ENCODE measurements at regions not wholly inside any gene's neighbourhood (a gene's known extent, or its start where the extent isn't known, plus 50 kb on each side); places are given as distances from the start of the nearest gene placed in this dataset.

DNA sequence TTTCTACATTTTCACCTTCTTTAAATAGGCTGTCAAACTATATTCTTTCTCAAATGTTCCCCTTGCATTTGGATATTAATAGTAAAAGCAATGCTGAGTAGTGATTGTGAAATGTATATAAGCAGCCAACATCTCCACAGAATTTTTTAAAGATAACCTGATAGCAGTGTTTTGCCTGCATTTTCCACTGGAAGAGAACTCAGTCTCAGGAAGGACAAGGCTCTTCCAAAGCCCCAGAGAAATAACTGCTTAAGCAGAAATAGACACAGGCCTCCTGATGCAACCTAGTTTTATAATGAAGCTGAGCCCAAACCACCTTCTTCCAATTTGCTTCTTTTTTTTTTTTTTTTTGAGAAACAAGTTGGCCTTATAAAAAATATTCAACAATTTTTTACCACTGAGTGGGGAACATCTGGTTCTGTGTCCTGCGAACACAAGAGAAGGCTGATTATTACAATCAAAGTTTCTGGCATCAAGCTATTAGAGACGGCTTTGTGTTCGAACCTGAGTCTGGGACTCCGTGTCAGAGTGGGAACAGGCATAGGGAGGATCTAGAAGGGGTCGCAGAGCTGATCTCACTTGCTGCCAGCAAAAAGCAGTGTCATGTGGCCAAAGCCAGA lies 332.5 kb upstream of the TBL1XR1 start:
- no peak for DNase-seq (ENCODE audit: low read depth, low spot score)
- H3K4me3 ChIP-seq (ENCODE audit: low read length) = no peak overlapping the region

DNA sequence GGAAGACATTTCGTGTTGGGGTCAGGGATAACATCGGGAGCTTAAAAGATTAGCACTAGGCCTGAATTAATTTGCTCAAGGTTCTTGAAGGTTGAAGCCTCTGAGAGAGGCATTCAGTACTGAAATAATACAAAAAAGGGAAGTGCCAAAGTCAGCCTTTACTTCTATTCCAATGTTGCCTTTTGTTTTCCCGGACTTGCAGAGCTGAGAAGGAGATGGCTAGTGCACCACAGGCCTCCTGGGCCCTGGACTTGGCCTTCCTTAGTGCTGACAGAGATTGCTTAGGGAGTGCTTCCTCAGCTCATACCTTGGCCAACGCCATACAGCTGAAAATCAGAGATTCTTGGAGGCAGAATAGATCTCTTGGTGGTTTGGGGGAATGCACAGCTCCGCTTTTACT lies 333.6 kb upstream of the TBL1XR1 start:
- DNase-seq (ENCODE audit: low read depth, low spot score) = no peak
- H3K4me3 ChIP-seq (ENCODE audit: low read length) = no peak overlapping the region

DNA sequence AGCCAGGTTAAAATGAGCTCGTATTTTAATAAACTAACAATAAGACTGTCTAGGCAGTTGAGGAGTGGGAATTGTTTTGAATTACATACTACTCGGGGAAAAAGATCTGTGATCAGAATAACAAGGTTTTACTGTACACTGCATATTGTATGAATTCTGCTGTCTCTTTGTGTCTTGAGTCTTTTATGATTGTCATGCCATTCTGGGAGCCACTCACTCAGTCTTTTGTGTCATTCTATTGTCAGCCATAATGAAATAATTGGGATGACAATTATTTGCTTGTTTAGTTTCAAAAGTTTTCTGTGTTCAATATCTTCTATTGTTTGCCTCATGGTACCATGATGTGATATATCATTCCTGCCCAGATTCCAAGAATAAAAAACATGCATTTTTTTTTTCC lies 339.6 kb upstream of the TBL1XR1 start:
- H3K4me3 ChIP-seq (ENCODE audit: low read length) = no peak overlapping the region
- DNase-seq (ENCODE audit: low read depth, low spot score) = no peak

DNA sequence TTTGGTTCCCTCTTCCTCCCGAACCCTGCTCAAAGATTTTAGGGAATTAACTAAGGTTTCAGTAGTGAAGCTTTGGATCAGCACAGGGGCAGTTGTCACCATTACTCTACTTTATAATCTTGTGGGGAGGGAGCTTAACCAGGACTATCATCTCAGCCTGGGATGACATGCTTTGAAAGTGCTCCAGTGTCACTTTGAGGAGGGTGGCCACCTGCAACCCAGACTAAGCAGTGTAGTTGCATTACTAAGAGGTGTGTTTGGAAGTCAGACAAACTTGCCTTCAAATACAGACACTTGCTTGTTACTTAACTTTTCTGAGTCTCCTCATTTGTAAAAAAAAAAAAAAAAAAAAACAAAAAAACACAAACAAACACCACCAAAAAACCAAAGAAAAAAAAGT lies 340.3 kb upstream of the TBL1XR1 start:
- H3K4me3 ChIP-seq (ENCODE audit: low read length) = no peak overlapping the region
- no peak for DNase-seq (ENCODE audit: low read depth, low spot score)

DNA sequence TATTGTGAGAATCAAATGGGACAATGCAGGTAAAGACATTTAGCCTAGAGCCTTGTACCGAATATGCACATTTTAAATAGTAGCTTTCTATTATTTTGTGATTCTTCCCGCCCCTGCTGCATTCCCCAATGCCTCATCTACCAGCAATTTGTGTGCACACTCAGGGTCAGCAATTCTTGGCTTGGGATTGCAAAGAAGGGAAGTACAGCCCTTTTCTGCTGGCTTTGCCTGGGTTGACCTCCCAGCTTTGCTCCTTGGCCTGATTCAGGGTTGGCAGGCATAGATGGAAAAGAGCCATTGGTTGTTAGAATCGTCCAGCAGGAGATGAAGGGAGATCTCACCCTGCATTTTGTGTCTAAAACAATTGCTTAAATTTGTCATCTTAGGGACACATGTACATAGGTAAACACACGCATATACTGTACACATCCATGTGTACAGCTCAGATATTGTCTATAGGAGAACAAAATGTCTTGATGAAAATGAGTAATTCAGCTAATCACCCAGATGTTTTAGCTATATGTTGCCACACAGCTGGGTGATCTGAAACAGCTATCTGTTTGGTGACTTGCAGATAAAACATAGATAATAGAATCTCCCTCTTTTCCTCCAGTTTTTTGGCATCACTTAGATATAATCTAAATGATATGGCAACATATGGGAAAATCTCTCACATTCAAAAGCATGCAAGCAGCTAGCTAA lies 340.9 kb upstream of the TBL1XR1 start:
- H3K4me3 ChIP-seq (ENCODE audit: low read length) = no peak overlapping the region

DNA sequence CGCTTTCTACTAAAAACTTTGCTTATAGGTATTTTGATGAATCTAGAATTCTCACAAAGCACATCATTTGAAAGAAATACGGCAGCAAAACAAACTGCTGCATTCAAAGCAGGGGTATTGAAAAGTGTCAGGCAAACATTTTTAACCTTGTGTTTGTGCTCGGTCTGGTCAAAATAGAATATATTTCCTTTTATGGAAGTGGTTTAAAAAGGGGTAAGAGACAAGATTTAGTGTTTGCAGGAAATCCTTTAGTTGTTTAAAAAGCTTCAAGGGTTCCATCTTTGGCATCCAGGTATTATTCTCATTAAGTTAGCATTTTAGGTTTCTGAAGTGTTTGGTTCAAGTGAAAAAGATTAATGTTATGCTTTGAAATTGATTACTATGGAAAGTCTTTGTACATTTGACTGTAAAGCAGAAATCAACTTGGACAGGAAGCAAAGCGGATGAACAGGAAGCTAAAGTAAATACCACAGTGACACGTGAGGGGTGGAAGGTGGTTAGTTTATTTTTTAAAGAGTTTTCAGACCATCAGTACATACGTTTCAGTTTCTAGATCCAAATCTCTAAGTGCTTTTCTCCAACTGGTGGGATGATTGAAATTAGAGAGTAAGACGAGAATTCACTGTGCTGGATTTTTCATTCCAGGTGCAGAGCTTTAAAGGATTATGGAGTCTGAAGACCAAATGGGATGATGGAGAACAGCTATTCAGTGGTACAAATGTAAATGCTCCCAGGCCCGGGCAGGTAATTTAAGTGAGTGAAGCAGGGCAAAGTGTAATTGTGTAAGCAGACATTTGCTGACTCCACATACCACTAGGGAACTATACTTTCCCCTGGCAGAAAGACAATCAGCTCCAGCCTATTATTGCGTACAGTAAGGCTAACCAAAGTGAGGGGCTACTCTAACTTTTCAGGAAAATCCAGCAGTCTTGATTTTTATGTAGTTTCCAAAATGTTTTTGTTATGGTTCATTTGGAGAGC lies 341.8 kb upstream of the TBL1XR1 start:
- peak; percentile 57 for DNase-seq (ENCODE audit: low read depth, low spot score)
- H3K4me3 ChIP-seq (ENCODE audit: low read length) = no peak overlapping the region

More for the DNA sequence above, 340.9 kb upstream of the TBL1XR1 start:
- DNase-seq (ENCODE audit: low read depth, low spot score) = no peak

DNA sequence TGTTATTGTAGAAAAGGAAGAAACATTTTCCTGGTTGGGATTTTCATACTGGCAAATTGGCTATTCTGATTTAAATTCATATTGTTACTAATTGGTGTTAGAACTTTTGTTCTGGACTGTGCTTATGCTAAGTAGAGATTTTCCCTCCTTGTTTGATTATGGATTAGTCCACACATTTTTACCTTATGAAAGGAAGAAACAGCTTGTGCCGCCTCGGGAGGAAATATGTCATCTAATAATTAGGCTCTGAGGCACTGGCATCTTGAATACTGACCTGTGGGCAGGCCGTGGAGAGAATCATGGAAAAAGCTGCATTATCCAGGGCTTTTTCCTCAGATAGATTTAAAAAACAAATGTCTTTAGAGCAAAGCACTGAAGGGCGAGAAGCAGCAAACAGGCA lies 344.3 kb upstream of the TBL1XR1 start:
- H3K4me3 ChIP-seq (ENCODE audit: low read length) = no peak overlapping the region
- no peak for DNase-seq (ENCODE audit: low read depth, low spot score)

DNA sequence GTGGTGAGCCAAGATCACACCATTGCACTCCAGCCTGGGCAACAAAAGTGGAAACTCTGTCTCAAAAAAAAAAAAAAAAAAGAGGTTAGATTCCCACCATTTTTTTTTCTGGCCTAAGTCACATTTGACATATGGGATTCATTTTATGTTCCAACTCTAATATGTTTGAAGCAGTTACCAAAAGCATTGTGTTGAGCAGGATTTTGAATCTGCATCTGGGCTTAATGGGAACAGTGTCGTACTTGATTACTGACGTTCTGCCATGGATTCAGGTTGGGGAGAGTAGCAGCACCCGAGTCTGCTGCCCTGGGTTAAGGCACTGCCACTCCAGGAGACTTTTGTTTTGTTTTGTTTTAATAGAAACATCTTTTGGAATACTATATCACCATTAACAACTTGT lies 348.7 kb upstream of the TBL1XR1 start:
- no peak for DNase-seq (ENCODE audit: low read depth, low spot score)
- H3K4me3 ChIP-seq (ENCODE audit: low read length) = no peak overlapping the region

DNA sequence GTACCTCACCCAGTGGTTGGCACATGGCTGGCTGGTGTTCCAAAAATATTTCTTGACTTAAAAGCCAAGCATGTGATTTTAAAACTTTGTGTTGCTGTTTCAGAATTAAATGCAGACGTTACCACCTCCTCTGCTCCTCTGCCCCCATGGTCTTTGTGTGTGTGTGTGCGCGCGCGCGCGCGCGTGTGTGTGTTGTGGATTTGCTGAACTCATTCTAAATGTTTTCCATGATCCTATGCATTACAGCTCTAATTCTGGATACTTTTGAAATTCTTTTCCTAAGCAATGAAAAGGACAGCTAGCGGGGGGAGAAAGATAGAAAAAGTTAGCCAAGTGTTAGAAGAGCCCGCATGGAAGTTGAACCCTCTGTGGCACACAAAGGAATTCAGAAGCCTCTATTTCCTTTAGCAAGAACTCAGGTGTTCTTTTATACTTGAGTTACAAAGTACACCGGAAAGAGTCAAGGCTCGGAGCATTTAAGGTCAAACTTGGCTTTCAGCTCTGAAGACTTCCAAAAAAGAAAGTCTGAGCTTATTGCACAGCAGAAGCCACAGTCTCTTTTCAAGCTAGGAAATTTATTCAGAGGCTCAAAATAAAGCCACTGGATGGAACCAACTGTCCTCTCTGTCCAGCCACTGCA lies 350.5 kb upstream of the TBL1XR1 start:
- no peak for DNase-seq (ENCODE audit: low read depth, low spot score)
- no peak overlapping the region for H3K4me3 ChIP-seq (ENCODE audit: low read length)

DNA sequence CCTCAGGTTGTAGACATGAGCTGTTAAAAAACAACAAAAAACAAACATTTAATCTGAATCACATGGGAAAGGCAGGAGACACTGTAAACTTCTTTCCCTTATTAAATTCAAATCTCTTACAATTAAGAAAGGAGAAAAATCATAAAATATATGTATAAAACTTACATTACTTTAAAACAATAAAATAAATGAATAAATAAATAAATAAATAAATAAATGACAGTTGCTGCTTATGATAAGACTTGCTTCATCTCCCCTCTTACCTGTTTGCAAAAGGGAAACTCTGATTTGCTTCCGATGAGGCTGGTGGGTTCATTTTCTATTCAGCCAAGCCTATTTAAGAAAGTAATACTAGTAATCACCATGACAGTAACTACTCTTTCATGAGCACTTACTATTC lies 353.4 kb upstream of the TBL1XR1 start:
- H3K4me3 ChIP-seq (ENCODE audit: low read length) = no peak overlapping the region
- no peak for DNase-seq (ENCODE audit: low read depth, low spot score)

DNA sequence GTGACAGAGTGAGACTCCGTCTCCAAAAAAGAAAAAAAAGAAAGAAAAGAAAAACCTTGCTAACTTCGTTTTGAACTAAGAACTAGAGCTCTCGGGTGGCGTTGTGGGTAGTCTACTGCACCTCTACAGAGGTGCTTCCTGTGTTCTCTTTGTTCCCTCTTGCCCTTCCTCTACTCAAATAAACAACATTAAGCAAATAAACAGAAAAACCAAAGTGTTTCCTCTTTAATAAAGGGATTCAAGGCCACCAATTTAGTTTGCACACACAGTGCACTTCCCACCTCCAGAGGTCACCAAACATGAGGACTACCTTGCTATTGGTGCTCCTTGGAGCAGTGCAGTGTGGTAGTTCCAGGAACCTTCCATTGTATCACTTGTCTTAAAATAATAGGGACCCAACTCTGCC lies 354.2 kb upstream of the TBL1XR1 start:
- no peak overlapping the region for H3K4me3 ChIP-seq (ENCODE audit: low read length)
- DNase-seq (ENCODE audit: low read depth, low spot score) = no peak

DNA sequence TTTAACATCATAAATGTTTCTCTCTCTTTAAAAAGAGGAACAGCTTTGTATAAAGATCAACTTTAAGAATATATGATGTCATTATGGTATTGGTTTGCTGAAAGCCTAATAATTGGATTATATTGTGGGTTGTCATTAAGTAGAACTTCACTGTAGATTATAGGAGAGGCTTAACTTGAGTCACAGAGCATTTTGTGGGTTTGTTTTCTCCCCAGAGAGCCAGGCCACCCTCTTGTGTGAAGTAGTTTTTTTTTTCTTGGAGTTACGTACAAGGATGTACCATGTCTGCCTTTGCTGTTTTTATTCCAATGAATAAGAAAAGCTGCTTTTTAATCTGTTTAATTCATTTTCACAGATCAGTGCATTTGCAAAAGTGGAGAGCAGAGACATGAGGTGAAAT lies 354.8 kb upstream of the TBL1XR1 start:
- no peak overlapping the region for H3K4me3 ChIP-seq (ENCODE audit: low read length)
- DNase-seq (ENCODE audit: low read depth, low spot score) = no peak

DNA sequence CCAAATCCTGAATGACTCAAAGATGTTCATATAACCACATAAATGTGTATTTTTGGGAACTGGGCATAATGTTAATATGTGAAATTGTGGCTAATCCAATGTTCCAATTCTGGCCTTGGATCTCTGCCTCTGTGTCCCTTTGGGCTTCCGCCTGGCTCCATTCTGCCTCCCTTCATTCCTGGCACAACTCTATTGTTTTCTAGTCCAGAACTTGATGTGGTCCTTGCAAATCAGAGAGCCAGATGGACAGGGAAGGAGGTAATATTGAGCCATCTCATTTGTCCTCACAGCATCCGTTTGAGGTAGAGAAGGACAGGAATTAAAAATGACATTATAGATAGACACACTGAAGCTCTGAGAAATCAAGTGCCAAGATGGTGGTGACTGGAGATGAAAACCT lies 355.7 kb upstream of the TBL1XR1 start:
- H3K4me3 ChIP-seq (ENCODE audit: low read length) = no peak overlapping the region
- no peak for DNase-seq (ENCODE audit: low read depth, low spot score)

DNA sequence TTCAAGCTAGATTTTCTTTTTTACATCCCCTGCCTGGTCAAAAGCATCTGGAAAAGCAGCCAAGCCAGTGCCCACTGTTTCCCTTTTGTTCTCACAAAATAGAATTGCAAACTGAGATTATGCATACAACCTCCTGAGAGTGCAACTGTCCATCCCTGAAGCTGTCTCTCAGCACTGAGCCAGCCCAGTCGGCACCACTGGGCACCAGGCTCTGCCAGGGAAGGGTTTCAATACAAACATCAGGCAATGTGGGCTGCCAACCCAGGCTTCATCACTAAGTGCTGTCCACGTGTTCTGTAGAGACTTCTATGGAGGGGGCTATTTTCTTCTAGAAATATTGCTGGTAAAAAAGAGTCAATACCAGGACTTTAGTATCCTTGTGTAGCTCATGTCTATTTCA lies 356.3 kb upstream of the TBL1XR1 start:
- no peak overlapping the region for H3K4me3 ChIP-seq (ENCODE audit: low read length)
- no peak for DNase-seq (ENCODE audit: low read depth, low spot score)

DNA sequence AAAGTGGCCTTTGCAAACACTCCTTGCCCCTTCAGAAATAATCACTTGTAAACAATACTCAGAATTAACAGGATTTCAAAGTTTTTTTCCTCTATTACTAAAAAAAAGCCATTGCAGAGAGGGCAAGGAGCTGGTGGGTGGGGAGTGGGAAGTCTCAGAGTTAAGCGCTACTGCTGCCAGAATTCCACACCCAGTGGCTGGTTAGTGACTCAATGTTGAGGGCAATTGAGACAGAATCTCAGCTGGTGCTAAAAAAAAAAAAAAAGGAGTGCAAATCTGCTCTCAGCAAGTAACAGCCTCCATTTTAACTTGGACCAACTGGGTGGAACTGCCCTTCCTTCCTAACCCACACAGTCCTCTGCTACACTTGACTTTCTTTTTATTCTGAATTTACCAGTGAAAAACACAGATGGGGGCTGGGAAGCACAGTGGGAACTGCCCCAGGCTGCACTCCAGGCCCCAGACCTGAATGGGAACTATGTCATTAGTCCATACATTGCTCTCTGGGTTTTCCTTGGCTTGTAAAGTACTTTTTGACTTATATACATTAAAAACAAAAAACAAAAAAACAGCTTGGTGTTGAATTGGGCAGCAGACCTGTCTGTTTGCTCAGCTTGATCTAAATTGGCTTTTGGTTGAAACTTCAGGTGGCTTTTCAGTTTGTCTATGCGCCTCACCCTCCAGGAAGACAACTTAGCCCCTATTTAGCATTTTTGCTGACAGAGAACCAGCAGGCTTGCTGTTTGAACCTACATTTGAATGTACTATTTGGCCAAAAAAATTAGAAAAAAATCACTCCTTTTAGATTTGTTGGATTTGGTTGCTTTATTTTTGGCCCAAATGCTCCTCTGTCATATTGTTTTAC lies 357.8 kb upstream of the TBL1XR1 start:
- no peak for DNase-seq (ENCODE audit: low read depth, low spot score)
- H3K4me3 ChIP-seq (ENCODE audit: low read length) = no peak overlapping the region

DNA sequence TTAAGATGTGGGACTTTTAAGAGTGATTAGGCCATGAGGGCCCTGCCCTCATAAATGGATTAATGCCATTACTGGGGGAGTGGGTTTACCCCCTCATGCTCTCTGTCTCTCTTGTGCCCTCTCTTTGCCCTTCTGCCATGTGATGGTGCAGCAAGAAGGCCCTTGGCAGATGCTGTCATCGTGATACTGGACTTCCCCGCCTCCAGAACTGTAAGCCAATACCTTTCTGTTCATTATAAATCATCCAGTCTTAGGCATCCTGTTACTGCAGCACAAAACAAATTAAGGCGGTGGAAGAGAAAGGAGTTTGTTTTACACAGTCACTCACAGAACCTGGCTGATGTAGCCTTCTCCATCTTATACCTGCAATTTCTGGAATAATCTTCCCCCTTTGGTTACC lies 360.3 kb upstream of the TBL1XR1 start:
- H3K4me3 ChIP-seq (ENCODE audit: low read length) = no peak overlapping the region
- DNase-seq (ENCODE audit: low read depth, low spot score) = no peak

DNA sequence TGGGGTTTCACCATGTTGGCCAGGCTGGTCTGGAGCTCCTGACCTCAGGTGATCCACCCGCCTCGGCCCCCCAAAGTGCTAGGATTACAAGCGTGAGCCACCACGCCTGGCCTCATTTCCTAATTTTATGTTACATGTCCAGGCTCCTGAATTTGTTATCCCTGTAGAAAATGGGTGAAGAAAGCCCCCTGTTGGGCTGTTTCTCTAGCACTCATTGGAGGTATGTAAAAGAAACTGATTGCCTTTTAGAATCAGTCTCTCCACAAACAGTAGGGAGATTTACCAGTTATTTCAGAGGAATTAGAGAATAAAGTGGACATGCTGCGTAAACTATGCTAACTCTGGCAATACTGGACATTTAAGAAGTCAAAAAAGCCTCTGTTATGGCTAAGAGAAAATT lies 364.1 kb upstream of the TBL1XR1 start:
- DNase-seq (ENCODE audit: low read depth, low spot score) = no peak
- no peak overlapping the region for H3K4me3 ChIP-seq (ENCODE audit: low read length)

DNA sequence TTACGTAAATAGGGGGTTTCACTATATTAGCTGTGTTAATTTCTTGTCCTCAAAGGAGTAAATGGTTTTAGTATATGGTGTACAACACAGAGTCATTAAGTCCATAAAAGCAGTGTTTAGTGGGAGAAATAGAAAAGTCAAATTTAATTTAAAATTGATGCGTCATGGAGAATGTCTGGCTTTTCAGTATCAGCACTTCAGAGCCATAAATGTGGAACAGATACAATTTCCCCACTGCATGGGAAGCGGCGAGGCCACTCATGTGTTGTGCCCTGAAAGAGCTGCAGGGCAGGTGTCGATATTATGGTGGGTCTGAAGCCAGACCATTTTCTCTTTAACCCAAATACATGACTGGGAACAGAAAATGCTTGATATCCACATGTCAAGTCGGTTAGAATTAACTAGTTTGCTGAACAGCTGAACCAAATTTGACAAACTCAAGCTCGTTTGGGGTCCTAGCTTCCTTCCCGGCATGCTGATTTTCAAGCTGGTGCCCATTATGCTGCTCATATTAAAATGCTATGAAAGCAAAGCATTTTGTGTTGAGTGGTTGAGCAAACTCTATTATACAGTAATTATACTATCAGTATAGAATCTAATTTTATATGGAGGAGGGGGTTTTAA lies 364.6 kb upstream of the TBL1XR1 start:
- H3K4me3 ChIP-seq (ENCODE audit: low read length) = no peak overlapping the region
- no peak for DNase-seq (ENCODE audit: low read depth, low spot score)

Measured in Jurkat, Clone E6-1 (cell line).